Suprapubic skin (tissue), 4 donors: ENCODE measurements at regions not wholly inside any gene's neighbourhood (a gene's known extent, or its start where the extent isn't known, plus 50 kb on each side); places are given as distances from the start of the nearest gene placed in this dataset.

Experiments used
- DNase-seq, 2 donors: peaks; one replicate each; pipeline ENCODE4 v3.0.0-alpha.2; 2019; ENCODE audit warnings: low spot score in 2 of 2
- H3K27ac ChIP-seq: fragments of 200-600 bp; sonication (generic); one replicate; pipeline ENCODE4 v1.5.1; 2019
- H3K27me3 ChIP-seq: fragments of 200-600 bp; sonication (generic); one replicate; pipeline ENCODE4 v1.5.1; 2019
- H3K36me3 ChIP-seq: fragments of 200-600 bp; sonication (generic); one replicate; pipeline ENCODE4 v1.5.1; 2019
- H3K4me1 ChIP-seq: fragments of 200-600 bp; sonication (generic); one replicate; pipeline ENCODE4 v1.5.1; 2019
- H3K4me3 ChIP-seq: fragments of 200-600 bp; sonication (generic); one replicate; pipeline ENCODE4 v1.5.1; 2019; ENCODE audit warnings: mild to moderate bottlenecking
- H3K9me3 ChIP-seq: fragments of 200-600 bp; sonication (generic); one replicate; pipeline ENCODE4 v1.5.1; 2019
- CTCF ChIP-seq, 2 donors: fragments of 200-600 bp in 1 of 2; fragments of 450-650 bp in 1 of 2; sonication (generic) in 1 of 2; IDR thresholded peaks; one replicate each; pipeline ENCODE4 v1.5.1; 2016 to 2019; ENCODE audit warnings: antibody characterized with exemption in 2 of 2, mild to moderate bottlenecking in 1 of 2, moderate library complexity in 1 of 2
- EP300 ChIP-seq: sonication (generic); formaldehyde crosslinking; IDR thresholded peaks from one replicate; pipeline ENCODE4 v1.6.1; 2017; ENCODE audit warnings: antibody characterized with exemption
- POLR2A ChIP-seq, 2 donors: fragments of 450-650 bp; IDR thresholded peaks; one replicate each; pipeline ENCODE4 v1.6.1; 2017; ENCODE audit warnings: antibody characterized with exemption in 2 of 2, mild to moderate bottlenecking in 2 of 2, moderate library complexity in 2 of 2
- POLR2AphosphoS5 ChIP-seq, 3 donors: sonication (generic); formaldehyde crosslinking; IDR thresholded peaks; one replicate each; pipeline ENCODE4 v1.6.1; 2017; ENCODE audit warnings: antibody characterized with exemption in 3 of 3
- WGBS: methylation state at CpG from one replicate; pipeline ENCODE4 v1.1.5; 2018; 5-methylcytosine and 5-hydroxymethylcytosine counted together

DNA sequence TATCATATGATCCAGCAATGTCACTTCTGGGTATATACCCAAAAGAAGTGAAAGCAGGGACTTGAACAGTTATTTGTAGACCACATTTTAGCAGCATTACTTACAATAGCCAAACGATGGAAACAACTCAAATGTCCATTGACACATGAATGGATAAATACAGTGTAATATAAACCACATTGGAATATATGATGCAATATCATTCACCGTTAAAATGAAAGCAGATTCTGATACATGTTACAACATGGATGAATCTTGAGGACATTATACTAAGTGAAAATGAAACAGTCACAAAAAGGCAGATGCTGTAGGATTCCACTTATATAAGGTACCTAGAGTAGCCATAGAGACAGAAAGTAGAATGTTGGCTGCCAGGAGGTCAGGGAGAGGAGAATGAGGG, 130.5 kb upstream of the SMAD1 start:
- Histone ChIP-seq H3K4me1 (no peaks in the 10 kb centered on the region), H3K4me3 (no peak overlapping the region), H3K27me3 (no peaks in the 10 kb centered on the region), H3K9me3 (no peaks in the 10 kb centered on the region), H3K36me3 (no peaks in the 10 kb centered on the region), H3K27ac (no peak overlapping the region)
- no peak for TF ChIP-seq CTCF (IDR thresholded peaks at IDR 0.05)
- TF ChIP-seq EP300: no peak
- TF ChIP-seq POLR2A (IDR thresholded peaks at IDR 0.05): no peak
- TF ChIP-seq POLR2AphosphoS5 (IDR thresholded peaks at IDR 0.05): no peak
- no peak for DNase-seq
- whole genome bisulfite sequencing: 35% methylated on average over 2 of the region's 2 CpGs

DNA sequence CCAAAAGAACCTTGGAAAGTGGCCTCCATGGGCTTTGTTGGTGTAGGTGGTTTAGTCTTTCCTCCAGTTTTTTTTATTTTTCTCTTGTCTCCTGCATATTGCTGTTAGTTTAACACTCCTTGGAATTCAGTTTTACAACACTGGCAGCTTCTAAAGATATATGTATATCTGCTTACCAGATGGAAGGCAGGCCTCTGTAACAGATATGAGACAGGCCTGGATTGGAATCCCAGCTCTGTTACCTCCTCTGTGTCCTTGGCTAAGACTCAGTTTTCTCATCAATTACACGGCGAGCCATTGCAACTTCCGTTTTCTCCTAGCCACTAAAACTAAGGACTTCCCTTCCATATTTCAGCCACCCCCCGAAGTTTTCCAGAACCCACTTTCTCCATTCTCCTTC, 133.4 kb upstream of the SMAD1 start:
- no peaks in the 10 kb centered on the region for H3K36me3 ChIP-seq

GRCh38 chr4:145347684-145348083, 134.0 kb upstream of the SMAD1 start:
- no peaks in the 10 kb centered on the region for H3K36me3 ChIP-seq
- WGBS: 50% methylated on average over 5 of the region's 5 CpGs
- DNase-seq: no peak
- no peak overlapping the region for H3K4me3 ChIP-seq
- no peak for TF ChIP-seq CTCF (IDR thresholded peaks at IDR 0.05)
- TF ChIP-seq EP300: no peak
- TF ChIP-seq POLR2A (IDR thresholded peaks at IDR 0.05): no peak
- TF ChIP-seq POLR2AphosphoS5 (IDR thresholded peaks at IDR 0.05): no peak
- H3K4me1 ChIP-seq: no peaks in the 10 kb centered on the region
- H3K9me3 ChIP-seq: no peaks in the 10 kb centered on the region
- H3K27me3 ChIP-seq: no peaks in the 10 kb centered on the region
- no peak overlapping the region for H3K27ac ChIP-seq

More for the DNA sequence above, 133.4 kb upstream of the SMAD1 start:
- 89% methylated on average over 4 of the region's 4 CpGs for WGBS
- H3K27me3 ChIP-seq: no peaks in the 10 kb centered on the region
- H3K4me1 ChIP-seq: no peaks in the 10 kb centered on the region
- no peak overlapping the region for H3K4me3 ChIP-seq
- no peak for TF ChIP-seq CTCF (IDR thresholded peaks at IDR 0.05)
- TF ChIP-seq EP300: no peak
- no peak for TF ChIP-seq POLR2A (IDR thresholded peaks at IDR 0.05)
- no peak for TF ChIP-seq POLR2AphosphoS5 (IDR thresholded peaks at IDR 0.05)
- no peak for DNase-seq
- no peak overlapping the region for H3K27ac ChIP-seq
- no peaks in the 10 kb centered on the region for H3K9me3 ChIP-seq

DNA sequence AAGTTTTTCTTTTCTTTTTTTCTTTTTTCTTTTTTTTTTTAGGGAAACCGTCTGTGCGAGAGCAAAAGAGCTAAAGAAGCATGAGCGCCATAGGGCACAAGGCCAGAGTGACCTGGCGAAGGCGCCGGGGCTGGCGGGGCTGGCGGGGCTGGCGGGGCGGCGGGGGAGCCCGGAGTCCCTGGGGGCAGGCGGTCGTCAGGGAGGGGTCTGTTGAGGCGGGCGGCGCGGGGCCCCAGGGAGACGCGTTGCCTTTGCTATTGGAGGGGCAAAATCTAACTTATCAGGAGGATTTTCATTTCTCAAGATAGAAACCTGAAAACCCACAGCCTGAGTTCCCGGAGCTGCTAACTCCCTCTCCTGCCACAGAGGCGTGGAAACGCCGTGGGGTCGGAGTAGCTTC, 135.6 kb upstream of the SMAD1 start:
- no peaks in the 10 kb centered on the region for H3K27me3 ChIP-seq
- H3K27ac ChIP-seq: no peak overlapping the region
- 94% methylated on average over 25 of the region's 25 CpGs for WGBS
- no peak overlapping the region for H3K4me3 ChIP-seq
- TF ChIP-seq EP300: no peak
- no peaks in the 10 kb centered on the region for H3K4me1 ChIP-seq
- no peaks in the 10 kb centered on the region for H3K36me3 ChIP-seq
- DNase-seq: no peak
- no peaks in the 10 kb centered on the region for H3K9me3 ChIP-seq

- H3K36me3 ChIP-seq: no peaks in the 10 kb centered on the region
- H3K9me3 ChIP-seq: no peaks in the 10 kb centered on the region
- no peaks in the 10 kb centered on the region for H3K27me3 ChIP-seq
- TF ChIP-seq CTCF (IDR thresholded peaks at IDR 0.05) (no peak), POLR2AphosphoS5 (IDR thresholded peaks at IDR 0.05) (no peak), EP300 (no peak), POLR2A (IDR thresholded peaks at IDR 0.05) (no peak)
- H3K4me3 ChIP-seq: no peak overlapping the region
- no peaks in the 10 kb centered on the region for H3K4me1 ChIP-seq
- DNase-seq: no peak
- no peak overlapping the region for H3K27ac ChIP-seq
Measured at GRCh38 chr4:145345401-145345800, 136.3 kb upstream of the SMAD1 start.

DNA sequence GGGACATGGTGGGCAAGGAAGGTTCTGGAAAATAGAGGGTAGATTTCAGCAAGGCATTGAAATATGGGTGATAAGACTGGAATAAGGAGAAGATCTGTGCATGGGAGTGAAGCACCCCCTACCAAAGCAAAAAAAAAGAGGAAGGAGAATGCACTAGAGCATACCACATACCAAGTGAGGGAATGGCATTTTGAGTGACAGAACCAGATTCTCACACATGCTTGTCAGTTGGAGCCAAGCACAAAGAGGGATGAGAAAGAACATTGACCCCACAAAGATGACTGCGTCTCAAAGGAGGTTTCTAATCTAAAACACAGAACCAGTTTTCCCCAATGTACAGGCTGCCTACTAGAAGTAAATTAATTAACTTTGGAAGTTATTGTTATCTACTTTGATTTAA, 140.3 kb upstream of the SMAD1 start:
- Histone ChIP-seq H3K36me3 (no peaks in the 10 kb centered on the region), H3K4me1 (no peaks in the 10 kb centered on the region), H3K4me3 (no peak overlapping the region), H3K9me3 (no peaks in the 10 kb centered on the region), H3K27me3 (no peaks in the 10 kb centered on the region), H3K27ac (no peak overlapping the region)
- DNase-seq: no peak
- WGBS: 76% methylated on average over 1 of the region's 1 CpG
- TF ChIP-seq EP300 (no peak), POLR2AphosphoS5 (IDR thresholded peaks at IDR 0.05) (no peak), CTCF (IDR thresholded peaks at IDR 0.05) (no peak), POLR2A (IDR thresholded peaks at IDR 0.05) (no peak)
